IMR-90 (cell line): ENCODE measurements at regions not wholly inside any gene's neighbourhood (a gene's known extent, or its start where the extent isn't known, plus 50 kb on each side); places are given as distances from the start of the nearest gene placed in this dataset.

Source experiments
- ATAC-seq: fragments of 200-7000 bp; cut with Tn5 transposase; 2 replicates; pipeline ENCODE4 v1.9.1; 2020; ENCODE audit warnings: low read depth, mild to moderate bottlenecking, moderate library complexity
- BruUV-seq: library from RNA; stranded (reverse); fragments of 400-500 nt; replicated peaks from 2 replicates; lab custom pipeline; 2021; lab: Mats Ljungman, UMichigan
- CTCF ChIA-PET: fragments of 300-600 bp; formaldehyde crosslinking; extraction: SDS; loops from one replicate; lab custom pipeline; 2021; ENCODE audit warnings: antibody characterized with exemption; lab: Yijun Ruan, JAX
- POLR2A ChIA-PET: fragments of 300-600 bp; sonication (Branson Sonifier 250); formaldehyde crosslinking; loops from one replicate; lab custom pipeline; 2022; ENCODE audit warnings: antibody characterized with exemption; ENCODE audit not compliant: unreplicated experiment; lab: Charles Lee
- DNase-seq: peaks from one replicate; pipeline ENCODE4 v3.0.0; 2013
- H2AFZ ChIP-seq: replicated peaks from 2 replicates; pipeline ENCODE3; 2013; ENCODE audit warnings: low read length, mild to moderate bottlenecking; ENCODE audit not compliant: poor library complexity
- H2AK5ac ChIP-seq: 2 replicates; pipeline ENCODE4 v1.6.1; 2013; ENCODE audit warnings: low read depth, low read length, inconsistent platforms
- H2AK9ac ChIP-seq: replicated peaks from 2 replicates; pipeline ENCODE3; 2013; ENCODE audit warnings: mild to moderate bottlenecking, low read depth, low read length, moderate library complexity; ENCODE audit not compliant: poor library complexity
- H2BK120ac ChIP-seq: 2 replicates; pipeline ENCODE4 v1.6.1; 2013; ENCODE audit warnings: low read depth, low read length, inconsistent platforms
- H2BK15ac ChIP-seq: 3 replicates; pipeline ENCODE4 v1.6.1; 2013; ENCODE audit warnings: low read depth, low read length, inconsistent platforms
- H2BK20ac ChIP-seq: 2 replicates; pipeline ENCODE4 v1.6.1; 2013; ENCODE audit warnings: low read depth, mild to moderate bottlenecking, inconsistent platforms, low read length, moderate library complexity
- H2BK5ac ChIP-seq: 2 replicates; pipeline ENCODE4 v1.6.1; 2013; ENCODE audit warnings: mild to moderate bottlenecking, low read depth, low read length, inconsistent platforms; ENCODE audit not compliant: poor library complexity, severe bottlenecking
- H3K14ac ChIP-seq: replicated peaks from 2 replicates; pipeline ENCODE4 v1.6.1; 2013; ENCODE audit warnings: low read depth, low read length, inconsistent platforms
- H3K18ac ChIP-seq: 2 replicates; pipeline ENCODE4 v1.6.1; 2013; ENCODE audit warnings: low read depth, low read length, control low read depth
- H3K23ac ChIP-seq: 2 replicates; pipeline ENCODE4 v1.6.1; 2013; ENCODE audit warnings: low read depth, low read length, inconsistent platforms
- H3K27ac ChIP-seq: 2 replicates; pipeline ENCODE4 v1.5.1; 2013; ENCODE audit warnings: mild to moderate bottlenecking, control low read depth, low read length; ENCODE audit not compliant: insufficient read depth
- H3K27me3 ChIP-seq: 2 replicates; pipeline ENCODE4 v1.6.1; 2013; ENCODE audit warnings: low read length; ENCODE audit not compliant: control insufficient read depth, insufficient read depth
- H3K36me3 ChIP-seq: 2 replicates; pipeline ENCODE4 v1.6.1; 2013; ENCODE audit warnings: low read length, mixed read lengths; ENCODE audit not compliant: control insufficient read depth, insufficient read depth
- H3K4ac ChIP-seq: 2 replicates; pipeline ENCODE4 v1.6.1; 2013; ENCODE audit warnings: low read depth, low read length, inconsistent platforms
- H3K4me1 ChIP-seq: 2 replicates; pipeline ENCODE4 v1.6.1; 2013; ENCODE audit warnings: low read length, mixed read lengths; ENCODE audit not compliant: control insufficient read depth, insufficient read depth
- H3K4me2 ChIP-seq: 2 replicates; pipeline ENCODE4 v1.6.1; 2013; ENCODE audit warnings: low read depth, mild to moderate bottlenecking, control low read depth, low read length, moderate library complexity
- H3K4me3 ChIP-seq: 2 replicates; pipeline ENCODE4 v1.5.1; 2013; ENCODE audit warnings: low read depth, mild to moderate bottlenecking, control low read depth, low read length, moderate library complexity; ENCODE audit not compliant: insufficient read depth
- H3K56ac ChIP-seq: 2 replicates; pipeline ENCODE4 v1.6.1; 2013; ENCODE audit warnings: low read length, inconsistent platforms; ENCODE audit not compliant: insufficient read depth; ENCODE audit errors: extremely low read depth
- H3K79me1 ChIP-seq, 2 experiments: 2 replicates each; pipeline ENCODE4 v1.6.1; 2013; ENCODE audit warnings: low read length in 2 of 2, inconsistent platforms in 1 of 2, low read depth in 1 of 2
- H3K9ac ChIP-seq: 2 replicates; pipeline ENCODE4 v1.6.1; 2013; ENCODE audit warnings: low read depth, low read length, control low read depth
- H3K9me1 ChIP-seq: 2 replicates; pipeline ENCODE4 v1.6.1; 2013; ENCODE audit warnings: low read length, inconsistent platforms; ENCODE audit not compliant: insufficient read depth
- H3K9me3 ChIP-seq: 2 replicates; pipeline ENCODE4 v1.6.1; 2013; ENCODE audit warnings: low read length; ENCODE audit not compliant: control insufficient read depth, insufficient read depth
- H4K20me1 ChIP-seq: 2 replicates; pipeline ENCODE4 v1.6.1; 2013; ENCODE audit warnings: low read length, inconsistent platforms; ENCODE audit not compliant: insufficient read depth
- H4K5ac ChIP-seq: 2 replicates; pipeline ENCODE4 v1.6.1; 2013; ENCODE audit warnings: mild to moderate bottlenecking, low read depth, low read length, control low read depth
- H4K8ac ChIP-seq, 2 experiments: 2 replicates each; pipeline ENCODE4 v1.6.1; 2013; ENCODE audit warnings: low read depth in 2 of 2, low read length in 2 of 2, control low read depth in 1 of 2, inconsistent platforms in 1 of 2
- H4K91ac ChIP-seq: 2 replicates; pipeline ENCODE4 v1.6.1; 2013; ENCODE audit warnings: low read depth, low read length, inconsistent platforms; ENCODE audit not compliant: insufficient read depth
- BHLHE40 ChIP-seq: fragments of 150-350 bp; IDR thresholded peaks from 2 replicates; pipeline ENCODE4 v1.6.1; 2016; ENCODE audit warnings: mild to moderate bottlenecking, low read depth, low read length
- CEBPB ChIP-seq: IDR thresholded peaks from 2 replicates; pipeline ENCODE4 v1.6.1; 2012; ENCODE audit warnings: low read depth, low read length, improper control_type of control experiment
- CHD1 ChIP-seq: IDR thresholded peaks from 2 replicates; pipeline ENCODE4 v1.6.1; 2012; ENCODE audit warnings: low read depth, low read length, improper control_type of control experiment
- CTCF ChIP-seq: conservative IDR thresholded peaks from 2 replicates; pipeline ENCODE4 v1.5.1; 2012; ENCODE audit warnings: mild to moderate bottlenecking, low read depth, low read length, improper control_type of control experiment
- ELK1 ChIP-seq: fragments of 150-350 bp; IDR thresholded peaks from 2 replicates; pipeline ENCODE4 v1.6.1; 2016; ENCODE audit warnings: low read depth, mild to moderate bottlenecking, low read length, moderate library complexity, borderline replicate concordance
- FOS ChIP-seq: fragments of 150-350 bp; IDR thresholded peaks from 2 replicates; pipeline ENCODE4 v1.6.1; 2016; ENCODE audit warnings: low read depth, low read length
- MAFK ChIP-seq: IDR thresholded peaks from 2 replicates; pipeline ENCODE4 v1.6.1; 2012; ENCODE audit warnings: low read depth, low read length, improper control_type of control experiment
- MAZ ChIP-seq: IDR thresholded peaks from 2 replicates; pipeline ENCODE4 v1.6.1; 2012; ENCODE audit warnings: low read depth, mild to moderate bottlenecking, low read length, improper control_type of control experiment, moderate library complexity, borderline replicate concordance
- MXI1 ChIP-seq: IDR thresholded peaks from 2 replicates; pipeline ENCODE4 v1.6.1; 2012; ENCODE audit warnings: low read depth, mild to moderate bottlenecking, low read length, moderate library complexity, borderline replicate concordance
- NFE2L2 ChIP-seq: fragments of 150-350 bp; IDR thresholded peaks from 2 replicates; pipeline ENCODE4 v1.6.1; 2016; ENCODE audit warnings: low read depth, mild to moderate bottlenecking, low read length
- POLR2A ChIP-seq: IDR thresholded peaks from 2 replicates; pipeline ENCODE4 v1.6.1; 2012; ENCODE audit warnings: mild to moderate bottlenecking, low read depth, low read length
- RAD21 ChIP-seq: IDR thresholded peaks from 2 replicates; pipeline ENCODE4 v1.6.1; 2012; ENCODE audit warnings: low read length, improper control_type of control experiment
- RCOR1 ChIP-seq: IDR thresholded peaks from 2 replicates; pipeline ENCODE4 v1.6.1; 2012; ENCODE audit warnings: mild to moderate bottlenecking, low read length, improper control_type of control experiment; ENCODE audit not compliant: insufficient replicate concordance
- RFX5 ChIP-seq: IDR thresholded peaks from 2 replicates; pipeline ENCODE4 v1.8.0; 2012; ENCODE audit warnings: low read depth, mild to moderate bottlenecking, low read length, moderate library complexity
- SMC3 ChIP-seq: fragments of 150-350 bp; IDR thresholded peaks from 2 replicates; pipeline ENCODE4 v1.6.1; 2016; ENCODE audit warnings: low read depth, mild to moderate bottlenecking, antibody characterized with exemption, low read length, moderate library complexity
- WGBS, 2 experiments: methylation state at CpG; one replicate each; pipeline versions ENCODE4 v1.1.5 to v1.1.7; 2013; ENCODE audit warnings: missing lambda C conversion rate in 2 of 2; ENCODE audit not compliant: insufficient read length in 1 of 2; ENCODE audit errors: extremely low coverage in 2 of 2; 5-methylcytosine and 5-hydroxymethylcytosine counted together
- dilution Hi-C: fragments of 300-500 bp; cut with HindIII; formaldehyde crosslinking; loops from one replicate; pipeline ENCODE4 v1.14.3; 2018; ENCODE audit warnings: low sequenced_read_pairs; ENCODE audit not compliant: unreplicated experiment
- in situ Hi-C: fragments of 300-500 bp; cut with MboI; formaldehyde crosslinking; loops from 3 replicates; pipeline ENCODE4 v1.14.3; 2019; ENCODE audit warnings: low sequenced_read_pairs, inconsistent platforms, mixed read lengths
- intact Hi-C: fragments of 100-400 bp; cut with micrococcal nuclease; formaldehyde crosslinking; loops from 2 replicates; pipeline ENCODE4 v1.10.0; 2022
- TF ChIP-seq, protein P1 (sequence below): fragments of 150-350 bp; IDR thresholded peaks from 2 replicates; pipeline ENCODE4 v1.6.1; 2017; ENCODE audit warnings: mild to moderate bottlenecking, antibody characterized with exemption, low read length, low read depth

- no peaks in the 10 kb centered on the region for H3K4me1 ChIP-seq
- no peak overlapping the region for H2AFZ ChIP-seq
- no peak overlapping the region for H3K23ac ChIP-seq
- ATAC-seq (no peak), DNase-seq (no peak)
- POLR2A ChIA-PET = no interaction called here
- no peaks in the 10 kb centered on the region for H3K9me1 ChIP-seq
- H3K14ac ChIP-seq = no peak overlapping the region
- H3K9ac ChIP-seq = no peak overlapping the region
- no peak overlapping the region for H3K4me2 ChIP-seq
- H3K56ac ChIP-seq = no peak overlapping the region
- H2BK15ac ChIP-seq = no peak overlapping the region
- CTCF ChIA-PET = no interaction called here
- H4K20me1 ChIP-seq = no peaks in the 10 kb centered on the region
- no peak overlapping the region for H2AK5ac ChIP-seq
- H3K4me3 ChIP-seq = no peak overlapping the region
- no peak overlapping the region for H3K27ac ChIP-seq
- H3K27me3 ChIP-seq = peaks cover 2% of the 10 kb centered on the region; the same call in 1 of the 2 replicates
- no peaks in the 10 kb centered on the region for H3K36me3 ChIP-seq
- in situ Hi-C loops (no loop called here), dilution Hi-C loops (no loop called here), intact Hi-C loops (no loop called here)
- no TSS peak for BruUV-seq
- H2BK5ac ChIP-seq = no peak overlapping the region
- H2BK120ac ChIP-seq = no peak overlapping the region
- no peak overlapping the region for H4K5ac ChIP-seq
- no peak overlapping the region for H2BK20ac ChIP-seq
- no peak overlapping the region for H4K8ac ChIP-seq
- TF ChIP-seq RFX5 (no peak), SMC3 (no peak), NFE2L2 (no peak), FOS (no peak), RCOR1 (no peak), BHLHE40 (no peak), MXI1 (no peak), CTCF (no peak), RAD21 (no peak), CEBPB (no peak), MAFK (no peak), MAZ (no peak), CHD1 (no peak), POLR2A (no peak), ELK1 (no peak)
- TF ChIP-seq, protein P1, sequence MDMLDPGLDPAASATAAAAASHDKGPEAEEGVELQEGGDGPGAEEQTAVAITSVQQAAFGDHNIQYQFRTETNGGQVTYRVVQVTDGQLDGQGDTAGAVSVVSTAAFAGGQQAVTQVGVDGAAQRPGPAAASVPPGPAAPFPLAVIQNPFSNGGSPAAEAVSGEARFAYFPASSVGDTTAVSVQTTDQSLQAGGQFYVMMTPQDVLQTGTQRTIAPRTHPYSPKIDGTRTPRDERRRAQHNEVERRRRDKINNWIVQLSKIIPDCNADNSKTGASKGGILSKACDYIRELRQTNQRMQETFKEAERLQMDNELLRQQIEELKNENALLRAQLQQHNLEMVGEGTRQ = no peak
- 80% methylated on average over 2 of the region's 9 CpGs; no CpG with 5 or more reads in 1 of the 2 experiments for WGBS, 2 experiments
- no peak overlapping the region for H4K91ac ChIP-seq
- H3K79me1 ChIP-seq = no peaks in the 10 kb centered on the region
- no peaks in the 10 kb centered on the region; the same call in 1 of the 2 replicates for H3K9me3 ChIP-seq
- H3K4ac ChIP-seq = no peak overlapping the region
- no peak overlapping the region for H3K18ac ChIP-seq
- H2AK9ac ChIP-seq = no peak overlapping the region
Observed at GRCh38 chrX:150308532-150309157, 54.5 kb upstream of the MAMLD1 start.
